Neural cell (in vitro differentiated cells): ENCODE measurements at regions not wholly inside any gene's neighbourhood (a gene's known extent, or its start where the extent isn't known, plus 50 kb on each side); places are given as distances from the start of the nearest gene placed in this dataset.

Source experiments
- EP300 ChIP-seq: fragments of 450-650 bp; conservative IDR thresholded peaks from 2 replicates; pipeline ENCODE4 v1.6.1; 2014; ENCODE audit warnings: antibody characterized with exemption, mild to moderate bottlenecking, moderate library complexity; ENCODE audit not compliant: poor library complexity, severe bottlenecking
- MXI1 ChIP-seq: fragments of 450-650 bp; conservative IDR thresholded peaks from 2 replicates; pipeline ENCODE4 v1.6.1; 2014; ENCODE audit warnings: antibody characterized with exemption, mild to moderate bottlenecking; ENCODE audit not compliant: poor library complexity, severe bottlenecking
- POLR2AphosphoS5 ChIP-seq: IDR thresholded peaks from 2 replicates; pipeline ENCODE4 v1.6.1; 2012

- no peak for TF ChIP-seq POLR2AphosphoS5
- TF ChIP-seq EP300 = no peak
- no peak for TF ChIP-seq MXI1
These were observed 774.4 kb downstream of the LUZP2 start for GRCh38 chr11:25271301-25271700.
